ENCODE measurements at regions not wholly inside any gene's neighbourhood (a gene's known extent, or its start where the extent isn't known, plus 50 kb on each side); places are given as distances from the start of the nearest gene placed in this dataset.

- Histone ChIP-seq H3K4me1 (ENCODE audit: low read length) (no peaks in the 10 kb centered on the region), H3K36me3 (replicated peaks; ENCODE audit: insufficient read depth, low read length) (no peaks in the 10 kb centered on the region), H3F3A (ENCODE audit: insufficient read depth, low read length) (no peaks in the 10 kb centered on the region), H3K27me3 (replicated peaks; ENCODE audit: insufficient read depth, low read length) (no peaks in the 10 kb centered on the region), H3K4me2 (ENCODE audit: low read depth, low read length) (no peak overlapping the region), H3K79me2 (ENCODE audit: low read length) (no peaks in the 10 kb centered on the region), H3K9me3 (replicated peaks; ENCODE audit: insufficient read depth, low read length) (no peaks in the 10 kb centered on the region), H3K9me2 (replicated peaks; ENCODE audit: insufficient read depth, low read length) (no peaks in the 10 kb centered on the region), H3K27ac (ENCODE audit: low read length) (no peak overlapping the region), H3K9ac (ENCODE audit: low read length) (no peak overlapping the region), H4K20me1 (ENCODE audit: insufficient read depth, low read length) (no peaks in the 10 kb centered on the region), H3K4me3 (ENCODE audit: low read length) (no peak overlapping the region), H2AFZ (ENCODE audit: low read length) (no peak overlapping the region)
- DNase-seq = no peak
- TF ChIP-seq CTCF (IDR thresholded peaks at IDR 0.05; ENCODE audit: low read length) (no peak), EZH2phosphoT487 (IDR thresholded peaks at IDR 0.05; ENCODE audit: low read length) (no peak), EZH2 (optimal IDR thresholded peaks at IDR 0.05; ENCODE audit: low read depth, low read length) (no peak)
Measured at GRCh38 chr3:55196495-55196894, 268.6 kb upstream of the LRTM1 start.

- Histone ChIP-seq H3K27ac (ENCODE audit: low read length) (no peak overlapping the region), H3K4me1 (ENCODE audit: low read length) (no peaks in the 10 kb centered on the region), H3K27me3 (replicated peaks; ENCODE audit: insufficient read depth, low read length) (no peaks in the 10 kb centered on the region), H2AFZ (ENCODE audit: low read length) (no peak overlapping the region), H3F3A (ENCODE audit: insufficient read depth, low read length) (no peaks in the 10 kb centered on the region), H3K36me3 (replicated peaks; ENCODE audit: insufficient read depth, low read length) (no peaks in the 10 kb centered on the region), H3K4me3 (ENCODE audit: low read length) (no peak overlapping the region), H3K79me2 (ENCODE audit: low read length) (no peaks in the 10 kb centered on the region), H4K20me1 (ENCODE audit: insufficient read depth, low read length) (no peaks in the 10 kb centered on the region), H3K4me2 (ENCODE audit: low read depth, low read length) (no peak overlapping the region), H3K9ac (ENCODE audit: low read length) (no peak overlapping the region), H3K9me2 (replicated peaks; ENCODE audit: insufficient read depth, low read length) (no peaks in the 10 kb centered on the region), H3K9me3 (replicated peaks; ENCODE audit: insufficient read depth, low read length) (no peaks in the 10 kb centered on the region)
- DNase-seq = no peak
- TF ChIP-seq EZH2 (optimal IDR thresholded peaks at IDR 0.05; ENCODE audit: low read depth, low read length) = no peak
Measured at GRCh38 chr3:55194376-55194775, 266.5 kb upstream of the LRTM1 start.

GRCh38 chr3:55191911-55192775, 264.3 kb upstream of the LRTM1 start:
- Histone ChIP-seq H2AFZ (ENCODE audit: low read length) (no peak overlapping the region), H3K27me3 (replicated peaks; ENCODE audit: insufficient read depth, low read length) (no peaks in the 10 kb centered on the region), H3K9me2 (replicated peaks; ENCODE audit: insufficient read depth, low read length) (no peaks in the 10 kb centered on the region), H3K4me3 (ENCODE audit: low read length) (no peak overlapping the region), H3K9ac (ENCODE audit: low read length) (no peak overlapping the region), H3K9me3 (replicated peaks; ENCODE audit: insufficient read depth, low read length) (no peaks in the 10 kb centered on the region), H3K27ac (ENCODE audit: low read length) (no peak overlapping the region), H3K36me3 (replicated peaks; ENCODE audit: insufficient read depth, low read length) (no peaks in the 10 kb centered on the region), H3K4me1 (ENCODE audit: low read length) (no peaks in the 10 kb centered on the region), H3F3A (ENCODE audit: insufficient read depth, low read length) (no peaks in the 10 kb centered on the region), H3K79me2 (ENCODE audit: low read length) (no peaks in the 10 kb centered on the region), H4K20me1 (ENCODE audit: insufficient read depth, low read length) (no peaks in the 10 kb centered on the region), H3K4me2 (ENCODE audit: low read depth, low read length) (no peak overlapping the region)
- no peak for DNase-seq
- no peak for TF ChIP-seq EZH2phosphoT487 (IDR thresholded peaks at IDR 0.05; ENCODE audit: low read length)
- TF ChIP-seq EZH2 (optimal IDR thresholded peaks at IDR 0.05; ENCODE audit: low read depth, low read length) = no peak
- TF ChIP-seq CTCF (IDR thresholded peaks at IDR 0.05; ENCODE audit: low read length) = no peak

- H3K4me1 ChIP-seq (ENCODE audit: low read length) = no peaks in the 10 kb centered on the region
- H3K9ac ChIP-seq (ENCODE audit: low read length) = no peak overlapping the region
- H3K79me2 ChIP-seq (ENCODE audit: low read length) = no peaks in the 10 kb centered on the region
- no peaks in the 10 kb centered on the region for H4K20me1 ChIP-seq (ENCODE audit: insufficient read depth, low read length)
- no peak overlapping the region for H3K4me2 ChIP-seq (ENCODE audit: low read depth, low read length)
- H3K36me3 ChIP-seq (replicated peaks; ENCODE audit: insufficient read depth, low read length) = no peaks in the 10 kb centered on the region
- no peaks in the 10 kb centered on the region for H3K9me2 ChIP-seq (replicated peaks; ENCODE audit: insufficient read depth, low read length)
- H3K27me3 ChIP-seq (replicated peaks; ENCODE audit: insufficient read depth, low read length) = no peaks in the 10 kb centered on the region
- H3K4me3 ChIP-seq (ENCODE audit: low read length) = no peak overlapping the region
- no peak for TF ChIP-seq EZH2phosphoT487 (IDR thresholded peaks at IDR 0.05; ENCODE audit: low read length)
- H3F3A ChIP-seq (ENCODE audit: insufficient read depth, low read length) = no peaks in the 10 kb centered on the region
- H3K27ac ChIP-seq (ENCODE audit: low read length) = no peak overlapping the region
- H2AFZ ChIP-seq (ENCODE audit: low read length) = no peak overlapping the region
- H3K9me3 ChIP-seq (replicated peaks; ENCODE audit: insufficient read depth, low read length) = no peaks in the 10 kb centered on the region
- DNase-seq = no peak
Measured at GRCh38 chr3:55190331-55190730, 262.5 kb upstream of the LRTM1 start.
